GM12878 (cell line): ENCODE measurements at regions not wholly inside any gene's neighbourhood (a gene's known extent, or its start where the extent isn't known, plus 50 kb on each side); places are given as distances from the start of the nearest gene placed in this dataset.

Experiments used
- ATAC-seq: fragments of 200-7000 bp; cut with Tn5 transposase; 3 replicates; pipeline ENCODE4 v1.9.1; 2020; ENCODE audit warnings: mild to moderate bottlenecking, moderate library complexity
- BruUV-seq: library from RNA; stranded (reverse); fragments of 400-500 nt; replicated peaks from 2 replicates; lab custom pipeline; 2021; lab: Mats Ljungman, UMichigan
- CTCF ChIA-PET: fragments of 300-600 bp; sonication (Branson Sonifier 250); formaldehyde crosslinking; extraction: SDS; loops from one replicate; lab custom pipeline; 2021; ENCODE audit warnings: inconsistent platforms; lab: Yijun Ruan, JAX
- POLR2A ChIA-PET: fragments of 350-600 bp; formaldehyde crosslinking; extraction: SDS; loops from one replicate; lab custom pipeline; 2021; ENCODE audit warnings: inconsistent platforms; lab: Charles Lee
- RAD21 ChIA-PET: fragments of 300-600 bp; sonication (Branson Sonifier 250); formaldehyde crosslinking; loops from one replicate; lab custom pipeline; 2023; ENCODE audit warnings: antibody characterized with exemption; ENCODE audit not compliant: unreplicated experiment; lab: Charles Lee
- SMC1A ChIA-PET: fragments of 300-600 bp; sonication (Branson Sonifier 250); formaldehyde crosslinking; loops from one replicate; lab custom pipeline; 2023; ENCODE audit not compliant: unreplicated experiment, uncharacterized antibody; lab: Charles Lee
- DNase-seq: peaks from one replicate; pipeline ENCODE4 v3.0.0-alpha.2; 2011; ENCODE audit warnings: low read depth, low spot score
- FAIRE-seq: peaks from 3 replicates; lab custom pipeline; 2011; peaks lifted over from hg19 to GRCh38; lab: Jason Lieb, UNC
- H2AFZ ChIP-seq: 2 replicates; pipeline ENCODE4 v1.6.0; 2011; ENCODE audit warnings: low read depth, low read length, control low read depth; ENCODE audit not compliant: control insufficient read depth
- H3K27ac ChIP-seq: 2 replicates; pipeline ENCODE4 v1.5.1; 2011; ENCODE audit warnings: control low read depth; ENCODE audit not compliant: control insufficient read depth, insufficient read depth
- H3K27me3 ChIP-seq, 2 experiments: replicated peaks in 1 of 2; 2 replicates each; pipeline versions ENCODE4 v1.6.0 to v1.6.1; 2011; ENCODE audit warnings: low read length in 1 of 2; ENCODE audit not compliant: control insufficient read depth in 2 of 2, insufficient read depth in 2 of 2
- H3K36me3 ChIP-seq, 2 experiments: 2 replicates each; pipeline ENCODE4 v1.5.1; 2011; ENCODE audit warnings: low read length in 1 of 2; ENCODE audit not compliant: control insufficient read depth in 2 of 2, insufficient read depth in 2 of 2
- H3K4me1 ChIP-seq: 2 replicates; pipeline ENCODE4 v1.6.1; 2011; ENCODE audit warnings: mild to moderate bottlenecking, low read length, moderate library complexity, mixed read lengths; ENCODE audit not compliant: control insufficient read depth, insufficient read depth
- H3K4me2 ChIP-seq: 2 replicates; pipeline ENCODE4 v1.6.0; 2011; ENCODE audit warnings: control low read depth; ENCODE audit not compliant: control insufficient read depth, insufficient read depth
- H3K4me3 ChIP-seq: fragments of 200-600 bp; sonication (generic); 2 replicates; pipeline ENCODE4 v1.5.1; 2016
- H3K79me2 ChIP-seq: 2 replicates; pipeline ENCODE4 v1.6.0; 2011; ENCODE audit warnings: low read length; ENCODE audit not compliant: control insufficient read depth, insufficient read depth
- H3K9ac ChIP-seq: 2 replicates; pipeline ENCODE4 v1.8.0; 2011; ENCODE audit warnings: low read length, control low read depth, mixed read lengths; ENCODE audit not compliant: control insufficient read depth, insufficient read depth
- H3K9me3 ChIP-seq: replicated peaks from 3 replicates; pipeline ENCODE4 v1.5.1; 2011; ENCODE audit warnings: mild to moderate bottlenecking, low read length; ENCODE audit not compliant: control insufficient read depth, insufficient read depth
- H4K20me1 ChIP-seq: 2 replicates; pipeline ENCODE4 v1.6.0; 2011; ENCODE audit not compliant: control insufficient read depth, insufficient read depth
- CEBPB ChIP-seq, 2 experiments: fragments of 150-350 bp in 1 of 2; IDR thresholded peaks; 2 replicates each; pipeline ENCODE4 v1.6.1; 2012 to 2014; ENCODE audit warnings: low read depth in 2 of 2, low read length in 2 of 2, borderline replicate concordance in 1 of 2, inconsistent platforms in 1 of 2
- CHD4 ChIP-seq: fragments of 200-600 bp; sonication (generic); IDR thresholded peaks from 2 replicates; pipeline ENCODE4 v1.6.1; 2016; ENCODE audit warnings: mild to moderate bottlenecking
- CREB1 ChIP-seq: IDR thresholded peaks from 2 replicates; pipeline ENCODE4 v1.6.1; 2012; ENCODE audit warnings: low read depth, mild to moderate bottlenecking, inconsistent platforms
- CREM ChIP-seq: IDR thresholded peaks from 2 replicates; pipeline ENCODE4 v1.6.1; 2014; ENCODE audit warnings: antibody characterized with exemption, low read depth
- HSF1 ChIP-seq: fragments of 150-350 bp; IDR thresholded peaks from 2 replicates; pipeline ENCODE4 v1.6.1; 2014; ENCODE audit warnings: mild to moderate bottlenecking, low read depth, low read length
- MTA2 ChIP-seq: fragments of 450-650 bp; IDR thresholded peaks from 2 replicates; pipeline ENCODE4 v1.6.1; 2016; ENCODE audit warnings: low read depth, mild to moderate bottlenecking, moderate library complexity
- MYB ChIP-seq: fragments of 150-350 bp; IDR thresholded peaks from 2 replicates; pipeline ENCODE4 v1.6.1; 2014; ENCODE audit warnings: mild to moderate bottlenecking, low read depth, low read length, borderline replicate concordance
- NBN ChIP-seq: fragments of 450-650 bp; IDR thresholded peaks from 2 replicates; pipeline ENCODE4 v1.6.1; 2016
- PAX5 ChIP-seq: IDR thresholded peaks from 2 replicates; pipeline ENCODE4 v1.6.1; 2011; ENCODE audit warnings: low read depth, low read length, borderline replicate concordance
- PAX8 ChIP-seq: fragments of 450-650 bp; IDR thresholded peaks from 2 replicates; pipeline ENCODE4 v1.6.1; 2017; ENCODE audit warnings: mild to moderate bottlenecking, moderate library complexity
- RAD51 ChIP-seq: fragments of 450-650 bp; IDR thresholded peaks from 2 replicates; pipeline ENCODE4 v1.6.1; 2016; ENCODE audit warnings: moderate library complexity, mild to moderate bottlenecking, inconsistent platforms
- RB1 ChIP-seq: fragments of 450-650 bp; formaldehyde crosslinking; IDR thresholded peaks from 2 replicates; pipeline ENCODE4 v1.6.1; 2017; ENCODE audit warnings: mild to moderate bottlenecking, borderline replicate concordance
- SIX5 ChIP-seq: IDR thresholded peaks from 2 replicates; pipeline ENCODE4 v1.6.1; 2011; ENCODE audit warnings: mild to moderate bottlenecking, low read depth, low read length, moderate library complexity; ENCODE audit not compliant: severe bottlenecking
- SMAD5 ChIP-seq: IDR thresholded peaks from 2 replicates; pipeline ENCODE4 v1.6.1; 2016; ENCODE audit warnings: antibody characterized with exemption, low read depth
- SMC3 ChIP-seq: IDR thresholded peaks from 2 replicates; pipeline ENCODE4 v1.6.1; 2011; ENCODE audit warnings: low read length, improper control_type of control experiment, borderline replicate concordance
- SP1 ChIP-seq: IDR thresholded peaks from one replicate; pipeline ENCODE4 v1.6.1; 2011; ENCODE audit warnings: low read depth, low read length
- ZNF274 ChIP-seq: IDR thresholded peaks from one replicate; pipeline ENCODE4 v1.8.0; 2011; ENCODE audit not compliant: insufficient read length, insufficient read depth
- WGBS: methylation state at CpG from one replicate; pipeline ENCODE4 v1.1.6; 2016; ENCODE audit warnings: low lambda C conversion rate; ENCODE audit not compliant: insufficient replicate concordance, insufficient coverage; ENCODE audit errors: missing lambda C conversion rate; 5-methylcytosine and 5-hydroxymethylcytosine counted together
- in situ Hi-C: fragments of 300-500 bp; cut with MboI; formaldehyde crosslinking; loops from 9 replicates; pipeline ENCODE4 v1.14.3; 2018; ENCODE audit warnings: mixed read lengths
- intact Hi-C: fragments of 100-400 bp; cut with micrococcal nuclease; formaldehyde crosslinking; loops from one replicate; pipeline ENCODE4 v1.14.2; 2022; ENCODE audit not compliant: unreplicated experiment
- TF ChIP-seq, protein P1 (sequence below): fragments of 450-650 bp; IDR thresholded peaks from 2 replicates; pipeline ENCODE4 v1.6.1; 2017; ENCODE audit warnings: low read depth, mild to moderate bottlenecking, moderate library complexity

- TF ChIP-seq SMAD5 (no peak), SMC3 (no peak), SIX5 (no peak), CREM (no peak), MYB (no peak)
- TF ChIP-seq, all 136 proteins: peak for 0
Observed at GRCh38 chr15:39466750-39467105, 114.2 kb upstream of the THBS1 start (continued).

DNA sequence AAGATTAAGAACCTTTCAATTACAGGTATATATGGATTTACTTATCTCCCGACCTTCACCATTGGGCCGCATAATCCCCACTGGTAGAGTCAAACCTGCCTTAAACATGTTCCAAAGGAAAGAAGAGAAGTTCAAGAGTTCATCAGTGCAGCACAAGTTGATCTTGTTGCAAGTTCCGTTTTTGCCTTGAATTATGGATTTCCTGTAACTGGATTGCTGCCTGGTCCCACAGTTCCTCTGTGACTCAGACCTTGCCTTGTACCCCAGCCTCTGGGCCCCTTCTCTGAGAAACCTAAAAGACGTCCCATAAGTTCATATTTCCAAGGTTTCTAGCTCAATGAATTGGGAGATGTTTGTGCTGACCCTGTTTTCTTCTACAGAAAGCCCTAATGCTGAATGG is 112.5 kb upstream of the THBS1 start:
- intact Hi-C loops (no loop called here), in situ Hi-C loops (no loop called here)
- Histone ChIP-seq H4K20me1 (no peaks in the 10 kb centered on the region), H3K4me3 (no peak overlapping the region), H3K27me3 (no peaks in the 10 kb centered on the region), H3K9me3 (no peaks in the 10 kb centered on the region; the same call in 2 of the 3 replicates), H3K4me1 (no peaks in the 10 kb centered on the region), H3K79me2 (no peaks in the 10 kb centered on the region), H3K27ac (no peak overlapping the region), H3K4me2 (no peak overlapping the region), H3K36me3 (no peaks in the 10 kb centered on the region), H2AFZ (peak overlapping the region; percentile 9; the same call in 1 of the 2 replicates), H3K9ac (no peak overlapping the region)
- POLR2A ChIA-PET, result no interaction called here
- TF ChIP-seq, protein P1, sequence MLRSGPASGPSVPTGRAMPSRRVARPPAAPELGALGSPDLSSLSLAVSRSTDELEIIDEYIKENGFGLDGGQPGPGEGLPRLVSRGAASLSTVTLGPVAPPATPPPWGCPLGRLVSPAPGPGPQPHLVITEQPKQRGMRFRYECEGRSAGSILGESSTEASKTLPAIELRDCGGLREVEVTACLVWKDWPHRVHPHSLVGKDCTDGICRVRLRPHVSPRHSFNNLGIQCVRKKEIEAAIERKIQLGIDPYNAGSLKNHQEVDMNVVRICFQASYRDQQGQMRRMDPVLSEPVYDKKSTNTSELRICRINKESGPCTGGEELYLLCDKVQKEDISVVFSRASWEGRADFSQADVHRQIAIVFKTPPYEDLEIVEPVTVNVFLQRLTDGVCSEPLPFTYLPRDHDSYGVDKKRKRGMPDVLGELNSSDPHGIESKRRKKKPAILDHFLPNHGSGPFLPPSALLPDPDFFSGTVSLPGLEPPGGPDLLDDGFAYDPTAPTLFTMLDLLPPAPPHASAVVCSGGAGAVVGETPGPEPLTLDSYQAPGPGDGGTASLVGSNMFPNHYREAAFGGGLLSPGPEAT, result no peak
- TF ChIP-seq NBN, result no peak
- no peak for TF ChIP-seq MYB
- no peak for TF ChIP-seq PAX5
- no peak for TF ChIP-seq CHD4
- no peak for TF ChIP-seq SP1
- TF ChIP-seq MTA2, result no peak
- TF ChIP-seq CREB1, result no peak
- no peak for TF ChIP-seq CEBPB (IDR thresholded peaks at IDR 0.05; ENCODE audit: borderline replicate concordance in 1 of 2, low read depth in 2 of 2, low read length in 2 of 2)
- no peak for TF ChIP-seq SIX5
- no peak for TF ChIP-seq ZNF274
- TF ChIP-seq HSF1, result no peak
- TF ChIP-seq RB1, result no peak
- TF ChIP-seq RAD51, result no peak
- no peak for TF ChIP-seq PAX8
- CTCF ChIA-PET, result no interaction called here
- BruUV-seq, result no TSS peak
- RAD21 ChIA-PET, result no interaction called here
- DNase-seq (no peak), ATAC-seq (no peak), FAIRE-seq (no peak)
- 35% methylated on average over 4 of the region's 4 CpGs for WGBS
- SMC1A ChIA-PET, result no interaction called here
